ENCODE measurements at regions not wholly inside any gene's neighbourhood (a gene's known extent, or its start where the extent isn't known, plus 50 kb on each side); places are given as distances from the start of the nearest gene placed in this dataset.

DNA sequence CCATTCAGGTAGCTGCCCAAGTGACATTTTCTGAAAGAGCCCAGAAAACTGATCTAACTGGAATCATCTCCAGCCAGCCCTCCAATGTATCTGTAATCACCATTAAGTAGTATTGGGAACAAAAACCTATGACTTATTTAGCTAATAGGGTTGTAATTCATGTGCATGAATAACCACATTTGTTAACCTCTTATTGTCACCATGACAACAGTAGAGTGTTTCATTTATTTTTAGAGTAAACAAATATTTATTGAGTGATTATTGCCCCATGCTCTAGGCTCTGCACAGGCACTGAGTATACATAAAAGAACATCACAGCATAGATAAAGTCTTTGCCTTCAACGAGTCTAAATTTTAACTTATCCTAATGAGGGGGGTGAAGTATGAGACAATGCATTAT is 265.4 kb upstream of the UBE2E3 start:
- no peaks in the 10 kb centered on the region for H3K36me3 ChIP-seq
- no peaks in the 10 kb centered on the region for H3K27me3 ChIP-seq
- TF ChIP-seq POLR2A (IDR thresholded peaks at IDR 0.05) = no peak
- TF ChIP-seq EP300 (IDR thresholded peaks at IDR 0.05) = no peak
- no peak for TF ChIP-seq CTCF (IDR thresholded peaks at IDR 0.05)
- WGBS, 3 donors = 41 to 73% (median 54%) methylated on average over 1 of the region's 1 CpG
- no peaks in the 10 kb centered on the region for H3K4me1 ChIP-seq (ENCODE audit: insufficient read depth)
- intact Hi-C loops (cut with DNase I) = loop anchor here in 1 of 4 donors (5.0 kb wide), 1 partner anchor 878 kb away; no protein-coding TSS in a partner anchor
- no peak overlapping the region for H3K27ac ChIP-seq
- no peak overlapping the region for H3K4me3 ChIP-seq
- DNase-seq = no peak
- no peaks in the 10 kb centered on the region for H3K9me3 ChIP-seq

GRCh38 chr2:180709392-180710145 is 270.8 kb upstream of the UBE2E3 start:
- Histone ChIP-seq H3K4me1 (ENCODE audit: insufficient read depth) (no peaks in the 10 kb centered on the region), H3K36me3 (no peaks in the 10 kb centered on the region), H3K27me3 (no peaks in the 10 kb centered on the region), H3K27ac (no peak overlapping the region), H3K4me3 (no peak overlapping the region), H3K9me3 (no peaks in the 10 kb centered on the region)
- no peak for TF ChIP-seq POLR2A (IDR thresholded peaks at IDR 0.05)
- no peak for TF ChIP-seq CTCF (IDR thresholded peaks at IDR 0.05)
- no peak for TF ChIP-seq EP300 (IDR thresholded peaks at IDR 0.05)
- DNase-seq = no peak
- intact Hi-C loops (cut with DNase I) = no loop called here
- 91 to 95% (median 92%) methylated on average over 5 of the region's 5 CpGs for WGBS, 3 donors

DNA sequence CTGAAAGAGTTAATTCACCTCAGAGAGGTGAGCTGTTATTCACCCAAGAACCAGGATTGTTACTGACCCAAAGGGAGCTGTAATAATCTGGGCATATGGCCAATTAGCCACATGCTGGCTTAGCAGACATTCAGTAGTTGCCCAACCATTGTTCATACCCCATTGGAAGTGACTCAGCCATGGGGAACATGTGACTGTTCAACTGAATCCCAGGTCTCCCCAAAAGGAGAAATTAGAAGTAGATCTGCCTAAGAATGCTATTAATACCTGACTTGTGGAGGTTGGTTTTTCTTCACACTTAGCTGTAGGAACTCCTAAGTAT is 272.6 kb upstream of the UBE2E3 start:
- intact Hi-C loops (cut with DNase I) = no loop called here
- H3K9me3 ChIP-seq = no peaks in the 10 kb centered on the region
- no peak for TF ChIP-seq EP300 (IDR thresholded peaks at IDR 0.05)
- no peak for TF ChIP-seq CTCF (IDR thresholded peaks at IDR 0.05)
- TF ChIP-seq POLR2A (IDR thresholded peaks at IDR 0.05) = no peak
- no peak overlapping the region for H3K4me3 ChIP-seq
- H3K27me3 ChIP-seq = no peaks in the 10 kb centered on the region
- no peak for DNase-seq
- no peak overlapping the region for H3K27ac ChIP-seq
- H3K4me1 ChIP-seq (ENCODE audit: insufficient read depth) = no peaks in the 10 kb centered on the region
- H3K36me3 ChIP-seq = no peaks in the 10 kb centered on the region

GRCh38 chr2:180707175-180707883 is 273.1 kb upstream of the UBE2E3 start:
- intact Hi-C loops (cut with DNase I) = no loop called here
- TF ChIP-seq EP300 (IDR thresholded peaks at IDR 0.05) (no peak), POLR2A (IDR thresholded peaks at IDR 0.05) (no peak), CTCF (IDR thresholded peaks at IDR 0.05) (no peak)
- 40 to 56% (median 46%) methylated on average over 3 of the region's 3 CpGs for WGBS, 3 donors
- DNase-seq = no peak
- H3K9me3 ChIP-seq = no peaks in the 10 kb centered on the region
- H3K4me3 ChIP-seq = no peak overlapping the region
- H3K27me3 ChIP-seq = no peaks in the 10 kb centered on the region
- no peak overlapping the region for H3K27ac ChIP-seq
- no peaks in the 10 kb centered on the region for H3K4me1 ChIP-seq (ENCODE audit: insufficient read depth)
- H3K36me3 ChIP-seq = no peaks in the 10 kb centered on the region
